GM18505 (cell line): ENCODE measurements at regions not wholly inside any gene's neighbourhood (a gene's known extent, or its start where the extent isn't known, plus 50 kb on each side); places are given as distances from the start of the nearest gene placed in this dataset.

ENCODE experiments used
- ATAC-seq: cut with Tn5 transposase; IDR thresholded peaks from one replicate; pipeline ENCODE4 v1.9.1; 2021; ENCODE audit not compliant: unreplicated experiment
- POLR2A ChIP-seq: IDR thresholded peaks from 4 replicates; pipeline ENCODE4 v1.6.1; 2011; ENCODE audit warnings: borderline replicate concordance; ENCODE audit not compliant: insufficient read depth, insufficient read length; ENCODE audit errors: extremely low read depth

- TF ChIP-seq POLR2A: no peak
- no peak for ATAC-seq
Measured at GRCh38 chr4:180455226-180455625, 1788.0 kb upstream of the TENM3 start.

GRCh38 chr4:180456928-180457327 lies 1786.3 kb upstream of the TENM3 start:
- ATAC-seq: no peak
- no peak for TF ChIP-seq POLR2A

- no peak for TF ChIP-seq POLR2A
- no peak for ATAC-seq
Measured at GRCh38 chr4:180462116-180462515, 1781.1 kb upstream of the TENM3 start.

GRCh38 chr4:180465364-180465763 lies 1777.8 kb upstream of the TENM3 start:
- no peak for TF ChIP-seq POLR2A
- ATAC-seq: no peak

GRCh38 chr4:180483036-180483435 lies 1760.2 kb upstream of the TENM3 start:
- TF ChIP-seq POLR2A: no peak
- ATAC-seq: no peak

- no peak for ATAC-seq
- no peak for TF ChIP-seq POLR2A
Measured at GRCh38 chr4:180485407-180485806, 1757.8 kb upstream of the TENM3 start.

GRCh38 chr4:180486342-180486741 lies 1756.9 kb upstream of the TENM3 start:
- ATAC-seq: no peak
- no peak for TF ChIP-seq POLR2A

- no peak for ATAC-seq
- no peak for TF ChIP-seq POLR2A
Measured at GRCh38 chr4:180489787-180490186, 1753.4 kb upstream of the TENM3 start.

- no peak for TF ChIP-seq POLR2A
- no peak for ATAC-seq
Measured at GRCh38 chr4:180491210-180491609, 1752.0 kb upstream of the TENM3 start.

- no peak for ATAC-seq
- TF ChIP-seq POLR2A: no peak
Measured at GRCh38 chr4:180493299-180493698, 1749.9 kb upstream of the TENM3 start.

GRCh38 chr4:180500154-180500553 lies 1743.0 kb upstream of the TENM3 start:
- TF ChIP-seq POLR2A: no peak
- no peak for ATAC-seq

GRCh38 chr4:180512801-180513475 lies 1730.3 kb upstream of the TENM3 start:
- TF ChIP-seq POLR2A: no peak
- no peak for ATAC-seq

GRCh38 chr4:180518906-180519305 lies 1724.3 kb upstream of the TENM3 start:
- no peak for ATAC-seq
- TF ChIP-seq POLR2A: no peak

GRCh38 chr4:180521181-180521580 lies 1722.0 kb upstream of the TENM3 start:
- no peak for ATAC-seq
- TF ChIP-seq POLR2A: no peak
